BE2C (cell line): ENCODE measurements at regions not wholly inside any gene's neighbourhood (a gene's known extent, or its start where the extent isn't known, plus 50 kb on each side); places are given as distances from the start of the nearest gene placed in this dataset.

Experiments
- DNase-seq: peaks from one replicate; pipeline ENCODE4 v3.0.0-alpha.2; 2020
- H3K27me3 ChIP-seq: fragments of 250-450 bp; sonication (Bioruptor Pico); 2 replicates; pipeline ENCODE4 v1.5.1; 2020; ENCODE audit warnings: mild to moderate bottlenecking
- H3K36me3 ChIP-seq: fragments of 250-450 bp; sonication (Bioruptor Pico); 2 replicates; pipeline ENCODE4 v1.5.1; 2020; ENCODE audit warnings: mild to moderate bottlenecking
- H3K4me1 ChIP-seq: fragments of 250-450 bp; sonication (Bioruptor Pico); 2 replicates; pipeline ENCODE4 v1.5.1; 2020
- H3K4me3 ChIP-seq: 2 replicates; pipeline ENCODE4 v1.5.1; 2011; ENCODE audit warnings: low read depth, low read length
- H3K9me3 ChIP-seq: fragments of 250-450 bp; sonication (Bioruptor Pico); 2 replicates; pipeline ENCODE4 v1.5.1; 2020
- TF ChIP-seq, protein P1 (sequence below): IDR thresholded peaks from 2 replicates; pipeline ENCODE4 v1.5.1; 2012; ENCODE audit warnings: mild to moderate bottlenecking, low read depth, low read length

DNA sequence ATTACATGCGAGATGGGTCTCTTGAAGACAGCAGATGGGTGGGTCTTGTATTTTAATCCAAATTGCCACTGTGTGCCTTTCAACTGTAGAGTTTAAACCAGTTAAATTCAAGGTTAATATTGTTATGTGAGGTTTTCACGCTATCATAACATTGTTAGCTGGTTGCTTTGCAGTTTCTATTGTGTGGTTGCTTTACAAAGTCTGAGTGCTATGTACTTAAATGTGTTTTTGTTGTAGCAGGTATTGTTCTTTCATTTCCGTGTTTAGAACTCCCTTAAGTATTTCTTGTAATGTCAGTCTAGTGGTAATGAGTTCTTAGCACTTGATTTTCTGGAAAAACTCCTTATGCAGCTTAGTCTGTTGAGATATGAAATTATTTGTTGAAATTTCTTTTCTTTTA is 193.3 kb downstream of the MOXD1 start:
- H3K36me3 ChIP-seq, result no peaks in the 10 kb centered on the region
- TF ChIP-seq, protein P1, sequence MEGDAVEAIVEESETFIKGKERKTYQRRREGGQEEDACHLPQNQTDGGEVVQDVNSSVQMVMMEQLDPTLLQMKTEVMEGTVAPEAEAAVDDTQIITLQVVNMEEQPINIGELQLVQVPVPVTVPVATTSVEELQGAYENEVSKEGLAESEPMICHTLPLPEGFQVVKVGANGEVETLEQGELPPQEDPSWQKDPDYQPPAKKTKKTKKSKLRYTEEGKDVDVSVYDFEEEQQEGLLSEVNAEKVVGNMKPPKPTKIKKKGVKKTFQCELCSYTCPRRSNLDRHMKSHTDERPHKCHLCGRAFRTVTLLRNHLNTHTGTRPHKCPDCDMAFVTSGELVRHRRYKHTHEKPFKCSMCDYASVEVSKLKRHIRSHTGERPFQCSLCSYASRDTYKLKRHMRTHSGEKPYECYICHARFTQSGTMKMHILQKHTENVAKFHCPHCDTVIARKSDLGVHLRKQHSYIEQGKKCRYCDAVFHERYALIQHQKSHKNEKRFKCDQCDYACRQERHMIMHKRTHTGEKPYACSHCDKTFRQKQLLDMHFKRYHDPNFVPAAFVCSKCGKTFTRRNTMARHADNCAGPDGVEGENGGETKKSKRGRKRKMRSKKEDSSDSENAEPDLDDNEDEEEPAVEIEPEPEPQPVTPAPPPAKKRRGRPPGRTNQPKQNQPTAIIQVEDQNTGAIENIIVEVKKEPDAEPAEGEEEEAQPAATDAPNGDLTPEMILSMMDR, result no peak
- no peaks in the 10 kb centered on the region for H3K4me1 ChIP-seq
- no peak overlapping the region for H3K4me3 ChIP-seq
- H3K27me3 ChIP-seq, result no peaks in the 10 kb centered on the region; the same call in 1 of the 2 replicates
- H3K9me3 ChIP-seq, result no peaks in the 10 kb centered on the region
- DNase-seq, result no peak

DNA sequence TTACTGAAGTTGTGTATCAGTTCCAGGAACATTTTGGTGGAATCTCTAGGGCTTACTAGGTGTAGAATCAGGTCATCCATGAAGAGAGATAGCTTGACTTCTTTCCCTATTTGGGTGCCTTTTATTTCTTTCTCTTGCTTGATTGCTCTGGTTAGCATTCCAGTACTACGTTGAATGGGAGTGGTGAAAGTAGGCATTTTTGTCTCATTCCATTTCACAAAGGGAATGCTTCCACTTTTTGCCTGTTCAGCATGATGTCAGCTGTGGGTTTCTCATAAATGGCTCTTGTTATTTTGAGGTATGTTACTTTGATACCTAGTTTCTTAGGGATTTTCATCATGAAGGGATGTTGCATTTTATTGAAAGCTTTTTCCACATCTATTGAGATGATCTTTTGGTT is 195.3 kb downstream of the MOXD1 start:
- Histone ChIP-seq H3K9me3 (no peaks in the 10 kb centered on the region), H3K27me3 (no peaks in the 10 kb centered on the region), H3K4me3 (no peak overlapping the region), H3K36me3 (no peaks in the 10 kb centered on the region), H3K4me1 (no peaks in the 10 kb centered on the region)
- DNase-seq, result no peak
- TF ChIP-seq, protein P1, result no peak

DNA sequence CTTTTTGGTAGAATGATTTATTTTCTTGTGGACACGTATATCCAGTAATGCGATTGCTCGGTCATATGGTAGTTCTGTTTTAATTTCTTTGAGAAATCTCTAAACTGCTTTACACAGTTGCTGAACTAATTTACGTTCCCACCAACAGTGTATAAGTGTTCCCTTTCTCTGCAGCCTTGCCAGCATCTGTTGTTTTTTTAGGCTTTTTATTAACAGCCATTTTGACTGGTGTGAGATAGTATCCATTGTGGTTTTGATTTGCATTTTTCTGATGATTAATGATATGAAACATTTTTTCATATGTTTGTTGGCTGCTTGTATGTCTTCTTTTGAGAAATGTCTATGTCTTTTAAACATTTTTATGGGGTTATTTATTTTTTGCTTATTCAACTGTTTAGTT is 196.7 kb downstream of the MOXD1 start:
- H3K9me3 ChIP-seq, result no peaks in the 10 kb centered on the region
- DNase-seq, result no peak
- H3K4me3 ChIP-seq, result no peak overlapping the region
- TF ChIP-seq, protein P1, result no peak
- no peaks in the 10 kb centered on the region for H3K36me3 ChIP-seq
- H3K27me3 ChIP-seq, result no peaks in the 10 kb centered on the region
- no peaks in the 10 kb centered on the region for H3K4me1 ChIP-seq

DNA sequence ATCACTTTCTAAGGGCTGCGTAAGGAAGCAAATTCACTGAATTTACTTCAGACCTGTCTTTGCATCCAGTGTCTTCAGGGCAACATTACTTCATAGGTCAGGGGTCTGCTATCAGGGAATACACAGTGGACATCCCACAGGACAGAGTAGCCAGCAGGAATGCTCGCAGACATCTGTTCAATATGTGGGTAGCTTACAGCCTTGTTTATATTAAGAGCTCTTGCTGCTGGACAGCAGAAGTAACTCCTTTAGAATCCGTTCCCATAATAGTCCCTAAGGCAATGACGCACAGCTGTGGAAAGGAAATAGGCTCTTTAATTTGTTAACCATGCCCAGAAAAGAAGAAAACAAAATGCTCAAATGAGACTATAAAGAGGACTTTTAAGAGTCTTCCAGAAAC is 198.7 kb downstream of the MOXD1 start:
- H3K36me3 ChIP-seq, result no peaks in the 10 kb centered on the region
- H3K4me1 ChIP-seq, result no peaks in the 10 kb centered on the region
- TF ChIP-seq, protein P1, result no peak
- H3K27me3 ChIP-seq, result no peaks in the 10 kb centered on the region
- H3K4me3 ChIP-seq, result no peak overlapping the region
- H3K9me3 ChIP-seq, result no peaks in the 10 kb centered on the region
- no peak for DNase-seq

DNA sequence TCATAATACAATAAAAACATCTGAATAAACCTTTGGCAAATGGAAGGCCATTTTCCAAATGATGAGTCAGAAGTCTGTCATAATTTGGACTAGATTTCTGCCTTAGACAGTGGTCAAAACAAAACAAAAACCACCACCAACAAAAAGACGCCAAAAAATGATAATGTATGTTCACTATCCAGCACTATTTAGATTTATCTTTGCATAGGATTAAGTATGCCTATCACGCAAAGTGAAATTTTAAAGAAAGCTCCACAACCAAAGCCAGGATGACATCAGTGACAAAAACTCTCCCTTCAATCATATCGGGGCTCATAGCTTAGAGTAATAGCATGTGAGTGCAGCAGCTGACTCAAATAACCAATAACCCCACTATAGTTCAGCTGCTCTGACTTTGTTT is 201.9 kb downstream of the MOXD1 start:
- Histone ChIP-seq H3K27me3 (no peaks in the 10 kb centered on the region), H3K4me1 (no peaks in the 10 kb centered on the region), H3K9me3 (no peaks in the 10 kb centered on the region), H3K4me3 (no peak overlapping the region), H3K36me3 (no peaks in the 10 kb centered on the region)
- no peak for DNase-seq
- TF ChIP-seq, protein P1, result no peak

DNA sequence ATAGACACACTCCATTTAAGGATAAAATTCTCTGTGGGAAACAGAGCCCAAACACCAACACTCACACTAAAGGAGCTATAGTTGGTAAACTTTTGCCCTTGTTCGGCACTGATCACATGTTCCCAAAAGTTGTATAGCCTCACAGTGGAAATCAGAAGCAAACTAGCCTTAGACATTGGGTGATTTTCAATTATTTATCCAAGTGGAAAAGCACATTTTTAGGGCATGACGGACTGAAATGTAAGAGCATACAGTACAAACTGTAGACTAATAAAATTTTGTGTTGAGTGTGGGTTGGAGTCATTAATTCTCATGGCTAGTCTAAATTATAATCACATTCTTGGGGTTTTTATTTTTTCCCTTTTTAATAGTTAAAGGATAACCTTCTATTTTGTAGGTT is 202.4 kb downstream of the MOXD1 start:
- Histone ChIP-seq H3K4me3 (no peak overlapping the region), H3K9me3 (no peaks in the 10 kb centered on the region), H3K4me1 (no peaks in the 10 kb centered on the region), H3K36me3 (no peaks in the 10 kb centered on the region), H3K27me3 (no peaks in the 10 kb centered on the region)
- no peak for DNase-seq
- TF ChIP-seq, protein P1, result no peak
